ENCODE measurements at regions not wholly inside any gene's neighbourhood (a gene's known extent, or its start where the extent isn't known, plus 50 kb on each side); places are given as distances from the start of the nearest gene placed in this dataset.

DNA sequence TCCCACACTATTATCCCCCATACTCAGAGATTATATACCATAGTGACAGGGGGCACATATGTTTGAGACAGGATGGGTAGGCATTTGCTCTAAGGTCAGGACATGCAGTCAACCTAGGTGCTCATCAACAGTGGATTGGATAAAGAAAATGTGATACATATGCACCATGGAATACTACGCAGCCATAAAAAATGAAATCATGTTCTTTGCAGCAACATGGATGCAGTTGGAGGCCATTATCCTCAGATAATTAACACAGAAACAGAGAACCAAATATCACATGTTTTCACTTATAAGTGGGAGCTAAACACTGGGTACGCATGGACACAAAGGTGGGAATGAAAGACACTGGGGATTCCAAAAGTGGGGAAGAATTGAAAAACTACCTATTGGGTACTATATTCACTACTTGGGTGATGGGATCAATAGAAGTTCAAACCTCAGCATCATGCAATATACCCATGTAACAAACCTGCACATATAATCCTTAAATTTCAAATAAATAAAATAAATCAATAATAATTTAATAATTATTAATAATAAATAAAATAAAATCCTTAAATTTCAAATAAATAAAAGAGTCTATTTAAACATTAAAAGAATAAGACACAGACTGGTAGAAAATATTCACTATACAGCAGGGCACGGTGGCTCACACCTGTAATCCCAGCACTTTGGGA, 160.1 kb upstream of the CNOT2 start:
- TF ChIP-seq, protein P1, sequence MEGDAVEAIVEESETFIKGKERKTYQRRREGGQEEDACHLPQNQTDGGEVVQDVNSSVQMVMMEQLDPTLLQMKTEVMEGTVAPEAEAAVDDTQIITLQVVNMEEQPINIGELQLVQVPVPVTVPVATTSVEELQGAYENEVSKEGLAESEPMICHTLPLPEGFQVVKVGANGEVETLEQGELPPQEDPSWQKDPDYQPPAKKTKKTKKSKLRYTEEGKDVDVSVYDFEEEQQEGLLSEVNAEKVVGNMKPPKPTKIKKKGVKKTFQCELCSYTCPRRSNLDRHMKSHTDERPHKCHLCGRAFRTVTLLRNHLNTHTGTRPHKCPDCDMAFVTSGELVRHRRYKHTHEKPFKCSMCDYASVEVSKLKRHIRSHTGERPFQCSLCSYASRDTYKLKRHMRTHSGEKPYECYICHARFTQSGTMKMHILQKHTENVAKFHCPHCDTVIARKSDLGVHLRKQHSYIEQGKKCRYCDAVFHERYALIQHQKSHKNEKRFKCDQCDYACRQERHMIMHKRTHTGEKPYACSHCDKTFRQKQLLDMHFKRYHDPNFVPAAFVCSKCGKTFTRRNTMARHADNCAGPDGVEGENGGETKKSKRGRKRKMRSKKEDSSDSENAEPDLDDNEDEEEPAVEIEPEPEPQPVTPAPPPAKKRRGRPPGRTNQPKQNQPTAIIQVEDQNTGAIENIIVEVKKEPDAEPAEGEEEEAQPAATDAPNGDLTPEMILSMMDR (IDR thresholded peaks at IDR 0.05; ENCODE audit: borderline replicate concordance, extremely low read depth, low read length, poor library complexity, severe bottlenecking) = no peak
- TF ChIP-seq EZH2 (IDR thresholded peaks at IDR 0.05; ENCODE audit: borderline replicate concordance, low read depth, low read length, severe bottlenecking) = no peak

Measured in DND-41 (cell line).